Brain microvascular endothelial cell (primary cell): ENCODE measurements at regions not wholly inside any gene's neighbourhood (a gene's known extent, or its start where the extent isn't known, plus 50 kb on each side); places are given as distances from the start of the nearest gene placed in this dataset.

Experiments
- DNase-seq: peaks from one replicate; pipeline ENCODE4 v3.0.0-alpha.2; 2020
- H3K27ac ChIP-seq: fragments of 250-450 bp; sonication (Bioruptor Pico); 2 replicates; pipeline ENCODE4 v1.5.1; 2020; ENCODE audit warnings: mild to moderate bottlenecking, moderate library complexity
- H3K27me3 ChIP-seq: fragments of 250-450 bp; sonication (Bioruptor Pico); replicated peaks from 2 replicates; pipeline ENCODE4 v1.5.1; 2020; ENCODE audit warnings: mild to moderate bottlenecking
- H3K36me3 ChIP-seq: fragments of 250-450 bp; sonication (Bioruptor Pico); replicated peaks from 2 replicates; pipeline ENCODE4 v1.5.1; 2020; ENCODE audit warnings: mild to moderate bottlenecking
- H3K4me3 ChIP-seq: 2 replicates; pipeline ENCODE4 v1.5.1; 2011; ENCODE audit warnings: low read depth, mild to moderate bottlenecking, control low read depth, low read length, moderate library complexity
- in situ Hi-C: cut with HindIII; loops from 2 replicates; pipeline ENCODE4 v1.10.0; 2017; ENCODE audit warnings: low sequenced_read_pairs, low pct_ligation_motif_present
- TF ChIP-seq, protein P1 (sequence below): IDR thresholded peaks from 2 replicates; pipeline ENCODE4 v1.5.1; 2011; ENCODE audit warnings: low read depth, mild to moderate bottlenecking, moderate library complexity, low read length, control low read depth, inconsistent platforms; ENCODE audit errors: missing control alignments

DNA sequence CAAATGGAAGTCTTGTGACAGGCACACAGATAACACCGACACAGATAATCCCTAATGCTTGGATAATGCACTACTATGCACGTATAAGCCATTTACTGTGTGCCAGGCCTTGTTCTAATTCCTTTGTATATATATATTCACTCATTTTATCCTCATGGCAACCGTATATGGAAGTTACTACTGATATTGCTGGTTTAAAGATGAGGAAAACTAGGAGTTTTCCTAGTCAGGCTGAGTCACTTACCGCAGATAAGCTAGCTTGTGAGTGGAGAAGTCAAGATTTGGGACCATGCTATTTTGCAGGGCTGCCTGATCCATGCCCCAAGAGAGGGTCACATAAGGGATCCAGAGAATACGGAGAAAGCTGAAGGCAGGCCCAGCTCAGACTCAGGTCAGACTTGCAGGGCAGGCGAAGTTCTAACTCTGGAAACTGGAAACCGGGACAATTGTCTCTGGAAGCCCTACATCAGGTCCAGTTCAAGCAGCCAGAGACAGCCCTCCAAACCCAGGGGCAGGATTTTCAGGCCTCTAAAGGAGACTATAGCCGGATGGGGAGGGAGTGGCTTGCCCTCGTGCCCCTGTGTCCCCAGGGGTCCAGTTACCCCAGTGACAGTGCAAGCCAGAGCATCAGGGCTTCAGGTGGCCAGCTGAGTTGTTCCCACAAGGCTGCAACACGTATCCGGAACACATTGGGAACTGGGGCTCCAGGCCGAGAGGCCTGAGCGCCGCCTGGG, 534.8 kb downstream of the INSC start:
- DNase-seq = no peak
- TF ChIP-seq, protein P1, sequence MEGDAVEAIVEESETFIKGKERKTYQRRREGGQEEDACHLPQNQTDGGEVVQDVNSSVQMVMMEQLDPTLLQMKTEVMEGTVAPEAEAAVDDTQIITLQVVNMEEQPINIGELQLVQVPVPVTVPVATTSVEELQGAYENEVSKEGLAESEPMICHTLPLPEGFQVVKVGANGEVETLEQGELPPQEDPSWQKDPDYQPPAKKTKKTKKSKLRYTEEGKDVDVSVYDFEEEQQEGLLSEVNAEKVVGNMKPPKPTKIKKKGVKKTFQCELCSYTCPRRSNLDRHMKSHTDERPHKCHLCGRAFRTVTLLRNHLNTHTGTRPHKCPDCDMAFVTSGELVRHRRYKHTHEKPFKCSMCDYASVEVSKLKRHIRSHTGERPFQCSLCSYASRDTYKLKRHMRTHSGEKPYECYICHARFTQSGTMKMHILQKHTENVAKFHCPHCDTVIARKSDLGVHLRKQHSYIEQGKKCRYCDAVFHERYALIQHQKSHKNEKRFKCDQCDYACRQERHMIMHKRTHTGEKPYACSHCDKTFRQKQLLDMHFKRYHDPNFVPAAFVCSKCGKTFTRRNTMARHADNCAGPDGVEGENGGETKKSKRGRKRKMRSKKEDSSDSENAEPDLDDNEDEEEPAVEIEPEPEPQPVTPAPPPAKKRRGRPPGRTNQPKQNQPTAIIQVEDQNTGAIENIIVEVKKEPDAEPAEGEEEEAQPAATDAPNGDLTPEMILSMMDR = no peak
- H3K27ac ChIP-seq = no peak overlapping the region
- in situ Hi-C loops = no loop called here
- no peaks in the 10 kb centered on the region for H3K36me3 ChIP-seq
- H3K4me3 ChIP-seq = no peak overlapping the region
- no peaks in the 10 kb centered on the region for H3K27me3 ChIP-seq

DNA sequence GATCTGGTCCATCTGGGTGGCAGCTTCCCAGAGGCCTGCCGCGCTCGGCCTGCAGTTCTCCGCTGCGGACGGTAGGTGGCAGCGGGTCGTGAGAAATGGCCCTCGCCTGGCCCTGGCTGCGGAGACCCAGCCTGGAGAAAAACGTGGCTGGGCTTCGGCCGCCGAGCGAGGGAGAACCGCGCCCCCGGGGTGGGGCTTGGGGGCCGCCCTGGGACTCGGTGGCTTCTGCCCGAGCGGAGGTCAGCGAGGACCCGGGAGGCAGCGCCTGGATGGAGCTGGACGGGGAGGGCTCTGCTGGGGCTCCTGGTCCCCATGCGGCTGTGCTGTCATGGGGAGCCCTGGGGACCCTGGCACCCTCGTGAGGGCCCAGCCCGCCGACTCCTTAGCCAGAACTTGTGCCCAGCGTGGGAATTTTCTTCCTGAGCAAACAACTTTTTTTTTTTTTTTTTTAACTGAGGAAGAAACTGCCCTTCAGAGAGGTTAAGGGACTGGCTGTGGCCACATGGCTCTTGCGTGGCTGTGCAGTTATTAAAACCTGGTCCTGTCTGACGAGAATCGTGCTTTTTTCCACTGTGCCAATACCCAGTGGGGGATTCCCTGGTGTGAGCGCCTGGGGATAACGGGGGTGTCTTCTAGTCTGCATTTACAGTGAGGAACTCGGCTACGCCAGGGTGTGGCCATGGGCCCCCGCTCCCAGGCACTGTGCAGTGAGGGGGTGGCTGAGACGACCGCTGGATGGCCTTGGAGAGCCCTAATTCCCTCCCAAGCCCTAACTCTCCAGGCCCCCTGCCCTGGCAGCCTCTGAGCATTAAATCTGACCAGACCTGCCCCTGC, 535.6 kb downstream of the INSC start:
- no peaks in the 10 kb centered on the region for H3K27me3 ChIP-seq
- peak; percentile 89 for DNase-seq
- in situ Hi-C loops = no loop called here
- no peaks in the 10 kb centered on the region for H3K36me3 ChIP-seq
- peak overlapping the region; percentile 48 for H3K4me3 ChIP-seq
- TF ChIP-seq, protein P1 = peak; percentile 95
- peak overlapping the region; percentile 61 for H3K27ac ChIP-seq

DNA sequence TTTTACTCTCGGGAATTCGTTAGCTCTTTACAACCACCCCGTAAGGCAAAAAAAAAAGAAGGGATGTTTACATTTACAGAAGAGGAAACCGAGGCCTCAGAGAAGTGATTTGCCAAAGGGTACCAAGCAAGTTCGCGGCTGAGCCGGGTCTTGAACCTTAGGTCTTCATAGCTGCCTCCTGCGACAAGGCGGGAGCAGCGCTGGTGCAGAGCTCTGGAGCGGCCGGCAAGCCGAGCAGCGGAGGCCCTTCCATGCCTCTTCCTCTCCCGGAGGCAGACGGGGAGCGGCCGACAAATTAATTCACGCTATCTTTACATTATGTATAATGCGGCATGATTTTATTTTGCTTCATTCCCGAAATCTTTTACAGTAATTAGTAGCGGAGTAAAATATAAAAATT, 536.3 kb downstream of the INSC start:
- H3K4me3 ChIP-seq = no peak overlapping the region
- TF ChIP-seq, protein P1 = no peak
- no peaks in the 10 kb centered on the region for H3K27me3 ChIP-seq
- DNase-seq = no peak
- H3K27ac ChIP-seq = no peak overlapping the region
- in situ Hi-C loops = no loop called here
- no peaks in the 10 kb centered on the region for H3K36me3 ChIP-seq

DNA sequence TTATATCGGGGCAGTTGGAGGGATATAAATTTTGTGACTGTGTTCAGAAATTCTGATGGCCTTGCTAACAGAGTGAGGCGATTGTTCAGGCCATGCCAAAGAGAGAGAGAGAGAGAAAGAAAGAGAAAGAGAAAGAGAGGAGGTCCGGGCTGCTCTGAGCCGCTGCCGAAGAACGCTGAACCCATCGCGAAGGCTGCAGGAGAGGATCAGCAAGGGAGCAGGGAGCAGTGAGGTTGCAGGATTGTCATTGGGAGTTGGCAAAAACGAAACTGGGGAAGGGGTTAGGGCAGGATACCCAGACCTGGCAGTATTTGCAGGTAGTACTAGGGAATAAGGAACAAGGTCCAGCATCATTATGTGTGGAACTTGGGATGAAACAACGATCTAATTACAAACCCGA, 537.1 kb downstream of the INSC start:
- no peak overlapping the region for H3K4me3 ChIP-seq
- no peak for DNase-seq
- TF ChIP-seq, protein P1 = no peak
- in situ Hi-C loops = no loop called here
- H3K27ac ChIP-seq = no peak overlapping the region
- no peaks in the 10 kb centered on the region for H3K27me3 ChIP-seq
- H3K36me3 ChIP-seq = no peaks in the 10 kb centered on the region

DNA sequence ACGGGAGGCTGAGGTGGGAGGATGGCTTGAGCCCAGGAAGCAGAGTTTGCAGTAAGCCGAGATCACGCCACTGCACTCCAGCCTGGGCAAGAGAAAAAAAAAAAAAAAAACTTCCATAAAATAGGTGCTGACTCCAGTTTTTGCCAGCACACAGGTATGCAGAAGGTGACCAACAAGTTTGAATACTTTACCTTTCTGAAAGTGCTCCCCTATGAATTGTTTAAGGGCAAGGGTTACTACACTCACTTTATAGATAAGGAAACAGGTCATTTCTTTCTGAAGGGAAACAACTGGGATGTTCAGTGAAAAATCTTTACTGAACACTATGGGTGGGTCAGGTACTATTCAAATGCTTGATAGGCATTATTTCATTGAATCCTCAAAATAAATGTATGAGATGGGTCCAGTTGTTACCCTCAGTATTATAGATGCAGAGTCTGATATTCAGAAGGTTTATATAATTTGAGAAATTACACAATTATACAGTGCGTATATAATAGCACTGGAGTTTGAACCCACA, 538.5 kb downstream of the INSC start:
- in situ Hi-C loops = no loop called here
- H3K27ac ChIP-seq = no peak overlapping the region
- H3K4me3 ChIP-seq = no peak overlapping the region
- H3K36me3 ChIP-seq = no peaks in the 10 kb centered on the region
- H3K27me3 ChIP-seq = no peaks in the 10 kb centered on the region
- TF ChIP-seq, protein P1 = no peak
- no peak for DNase-seq
